GM18858 (cell line): ENCODE measurements at regions not wholly inside any gene's neighbourhood (a gene's known extent, or its start where the extent isn't known, plus 50 kb on each side); places are given as distances from the start of the nearest gene placed in this dataset.
"Not testable (repeated sequence)": the region's sequence is repeated elsewhere in the genome, so short reads cannot be mapped to it uniquely, and the experiment has no call there.

Source experiments
- ATAC-seq: cut with Tn5 transposase; IDR thresholded peaks from one replicate; pipeline ENCODE4 v1.9.1; 2021; ENCODE audit not compliant: unreplicated experiment

GRCh38 chr6:22157233-22157632 is 139.6 kb downstream of the PRL start:
- no peak for ATAC-seq

- no peak for ATAC-seq
Measured at GRCh38 chr6:22164236-22164635, 132.6 kb downstream of the PRL start.

GRCh38 chr6:22171006-22171405 is 125.8 kb downstream of the PRL start:
- ATAC-seq, result not testable (repeated sequence)

- not testable (repeated sequence) for ATAC-seq
Measured at GRCh38 chr6:22171885-22172284, 125.0 kb downstream of the PRL start.

- no peak for ATAC-seq
Measured at GRCh38 chr6:22173311-22173710, 123.5 kb downstream of the PRL start.

GRCh38 chr6:22180250-22180649 is 116.6 kb downstream of the PRL start:
- not testable (repeated sequence) for ATAC-seq

- ATAC-seq, result no peak
Measured at GRCh38 chr6:22184371-22184770, 112.5 kb downstream of the PRL start.

- ATAC-seq, result no peak
Measured at GRCh38 chr6:22189946-22190345, 106.9 kb downstream of the PRL start.

- ATAC-seq, result peak; percentile 65
Measured at GRCh38 chr6:22194188-22194921, 102.5 kb downstream of the PRL start.

GRCh38 chr6:22199771-22200170 is 97.1 kb downstream of the PRL start:
- no peak for ATAC-seq

GRCh38 chr6:22204153-22204552 is 92.7 kb downstream of the PRL start:
- no peak for ATAC-seq

GRCh38 chr6:22205266-22205665 is 91.6 kb downstream of the PRL start:
- ATAC-seq, result no peak

- no peak for ATAC-seq
Measured at GRCh38 chr6:22206106-22206505, 90.7 kb downstream of the PRL start.

- ATAC-seq, result no peak
Measured at GRCh38 chr6:22208026-22208425, 88.8 kb downstream of the PRL start.

GRCh38 chr6:22214314-22214713 is 82.5 kb downstream of the PRL start:
- ATAC-seq, result no peak

- not testable (repeated sequence) for ATAC-seq
Measured at GRCh38 chr6:22215474-22215873, 81.4 kb downstream of the PRL start.

- ATAC-seq, result no peak
Measured at GRCh38 chr6:22218410-22218809, 78.4 kb downstream of the PRL start.

GRCh38 chr6:22219925-22220324 is 76.9 kb downstream of the PRL start:
- no peak for ATAC-seq

GRCh38 chr6:22221211-22221610 is 75.6 kb downstream of the PRL start:
- no peak for ATAC-seq

- no peak for ATAC-seq
Measured at GRCh38 chr6:22221630-22222029, 75.2 kb downstream of the PRL start.

GRCh38 chr6:22222469-22222868 is 74.4 kb downstream of the PRL start:
- ATAC-seq, result no peak

GRCh38 chr6:22227824-22228610 is 68.8 kb downstream of the PRL start:
- ATAC-seq, result no peak
